GM19025 (cell line): ENCODE measurements at regions not wholly inside any gene's neighbourhood (a gene's known extent, or its start where the extent isn't known, plus 50 kb on each side); places are given as distances from the start of the nearest gene placed in this dataset.
A peak's percentile ranks its signal among the peaks of the same experiment; 100 is the strongest.

Experiments
- ATAC-seq: cut with Tn5 transposase; IDR thresholded peaks from one replicate; pipeline ENCODE4 v1.9.1; 2021; ENCODE audit warnings: mild to moderate bottlenecking, low read depth, moderate library complexity; ENCODE audit not compliant: unreplicated experiment

- no peak for ATAC-seq
Measured at GRCh38 chr10:32174349-32174893, 118.2 kb upstream of the KIF5B start.

- no peak for ATAC-seq
Measured at GRCh38 chr10:32171204-32171603, 115.0 kb upstream of the KIF5B start.

- no peak for ATAC-seq
Measured at GRCh38 chr10:32169556-32169955, 113.3 kb upstream of the KIF5B start.

GRCh38 chr10:32167450-32167849 is 111.2 kb upstream of the KIF5B start:
- no peak for ATAC-seq

- ATAC-seq, result no peak
Measured at GRCh38 chr10:32166365-32166764, 110.1 kb upstream of the KIF5B start.

GRCh38 chr10:32163762-32164148 is 107.5 kb upstream of the KIF5B start:
- ATAC-seq, result no peak

GRCh38 chr10:32163071-32163761 is 107.0 kb upstream of the KIF5B start:
- no peak for ATAC-seq

- no peak for ATAC-seq
Measured at GRCh38 chr10:32161586-32161985, 105.4 kb upstream of the KIF5B start.

GRCh38 chr10:32160864-32161263 is 104.6 kb upstream of the KIF5B start:
- no peak for ATAC-seq

- no peak for ATAC-seq
Measured at GRCh38 chr10:32159264-32159663, 103.0 kb upstream of the KIF5B start.

- no peak for ATAC-seq
Measured at GRCh38 chr10:32156031-32156495, 99.8 kb upstream of the KIF5B start.

GRCh38 chr10:32155075-32155516 is 98.9 kb upstream of the KIF5B start:
- ATAC-seq, result no peak

GRCh38 chr10:32153931-32154330 is 97.7 kb upstream of the KIF5B start:
- no peak for ATAC-seq

- ATAC-seq, result no peak
Measured at GRCh38 chr10:32153252-32153651, 97.0 kb upstream of the KIF5B start.

- no peak for ATAC-seq
Measured at GRCh38 chr10:32151871-32152270, 95.6 kb upstream of the KIF5B start.

- no peak for ATAC-seq
Measured at GRCh38 chr10:32150532-32151101, 94.4 kb upstream of the KIF5B start.

GRCh38 chr10:32149252-32149955 is 93.2 kb upstream of the KIF5B start:
- ATAC-seq, result peak; percentile 89

- ATAC-seq, result no peak
Measured at GRCh38 chr10:32148864-32149251, 92.6 kb upstream of the KIF5B start.

- no peak for ATAC-seq
Measured at GRCh38 chr10:32147730-32148129, 91.5 kb upstream of the KIF5B start.

- no peak for ATAC-seq
Measured at GRCh38 chr10:32146166-32146565, 89.9 kb upstream of the KIF5B start.
